K562 (cell line): ENCODE measurements at regions not wholly inside any gene's neighbourhood (a gene's known extent, or its start where the extent isn't known, plus 50 kb on each side); places are given as distances from the start of the nearest gene placed in this dataset.

Experiments used
- ATAC-seq: fragments of 200-7000 bp; cut with Tn5 transposase; 3 replicates; pipeline ENCODE4 v1.9.1; 2020; ENCODE audit warnings: moderate library complexity
- BruUV-seq: library from RNA; stranded (reverse); fragments of 400-500 nt; replicated peaks from 2 replicates; lab custom pipeline; 2021; lab: Mats Ljungman, UMichigan
- CTCF ChIA-PET: fragments of 300-600 bp; formaldehyde crosslinking; extraction: SDS; loops from one replicate; lab custom pipeline; 2021; ENCODE audit warnings: low intra/inter-chr PET ratio; lab: Yijun Ruan, JAX
- POLR2A ChIA-PET: fragments of 300-600, 350-650 bp; sonication (Branson Sonifier 250); formaldehyde crosslinking; extraction: SDS; loops from one replicate; lab custom pipeline; 2021; ENCODE audit warnings: antibody characterized with exemption, inconsistent platforms; lab: Yijun Ruan, JAX
- DNase-seq, 4 experiments: peaks; one replicate each; pipeline versions ENCODE4 v3.0.0 to v3.0.0-alpha.2; 2011 to 2018; ENCODE audit warnings: low spot score in 3 of 4, mixed read lengths in 3 of 4; ENCODE audit errors: extremely low read depth in 1 of 4
- FAIRE-seq: peaks from 2 replicates; lab custom pipeline; 2011; peaks lifted over from hg19 to GRCh38; lab: Jason Lieb, UNC
- H2AFZ ChIP-seq: 2 replicates; pipeline ENCODE4 v1.6.0; 2011; ENCODE audit warnings: low read depth, low read length, control low read depth, inconsistent platforms
- H3K27ac ChIP-seq: fragments of 200-600 bp; 3 replicates; pipeline ENCODE4 v1.8.0; 2011; ENCODE audit warnings: low read depth, mild to moderate bottlenecking, control low read depth, inconsistent platforms, low read length, moderate library complexity, mixed read lengths; ENCODE audit errors: extremely low read depth
- H3K27me3 ChIP-seq, 2 experiments: fragments of 300-600 bp in 1 of 2; 2 replicates in 1 of 2; 3 replicates in 1 of 2; pipeline versions ENCODE4 v1.6.0 to v1.8.0; 2011; ENCODE audit warnings: inconsistent platforms in 2 of 2, low read length in 2 of 2, mild to moderate bottlenecking in 1 of 2, mixed read lengths in 1 of 2, moderate library complexity in 1 of 2; ENCODE audit not compliant: control insufficient read depth in 2 of 2, insufficient read depth in 2 of 2
- H3K36me3 ChIP-seq: fragments of 300-600 bp; 3 replicates; pipeline ENCODE4 v1.8.0; 2011; ENCODE audit warnings: mild to moderate bottlenecking, low read length, inconsistent platforms; ENCODE audit not compliant: control insufficient read depth, insufficient read depth
- H3K4me1 ChIP-seq, 2 experiments: fragments of 200-600 bp in 1 of 2; replicated peaks in 1 of 2; 2 replicates in 1 of 2; 3 replicates in 1 of 2; pipeline versions ENCODE4 v1.5.1 to v1.8.0; 2011; ENCODE audit warnings: inconsistent platforms in 2 of 2, low read length in 2 of 2, mild to moderate bottlenecking in 1 of 2, mixed read lengths in 1 of 2, moderate library complexity in 1 of 2; ENCODE audit not compliant: control insufficient read depth in 2 of 2, insufficient read depth in 2 of 2
- H3K4me2 ChIP-seq: 2 replicates; pipeline ENCODE4 v1.6.1; 2011; ENCODE audit warnings: low read length, control low read depth, inconsistent platforms, mixed read lengths; ENCODE audit not compliant: insufficient read depth
- H3K4me3 ChIP-seq: fragments of 200-600 bp; sonication (generic), shearing (Covaris generic); 2 replicates; pipeline ENCODE4 v1.5.1; 2016; ENCODE audit warnings: control low read depth, inconsistent platforms
- H3K79me2 ChIP-seq: fragments of 200-600 bp; 3 replicates; pipeline ENCODE4 v1.8.0; 2011; ENCODE audit warnings: low read length, inconsistent platforms; ENCODE audit not compliant: control insufficient read depth, insufficient read depth
- H3K9ac ChIP-seq, 2 experiments: 2 replicates each; pipeline versions ENCODE4 v1.6.0 to v1.6.1; 2011; ENCODE audit warnings: low read depth in 2 of 2, low read length in 2 of 2, control low read depth in 1 of 2, inconsistent platforms in 1 of 2, mild to moderate bottlenecking in 1 of 2, mixed read lengths in 1 of 2; ENCODE audit not compliant: insufficient read depth in 1 of 2
- H3K9me1 ChIP-seq: one replicate; pipeline ENCODE4 v1.6.0; 2011; ENCODE audit warnings: inconsistent platforms, mild to moderate bottlenecking, low read length, moderate library complexity; ENCODE audit not compliant: control insufficient read depth, insufficient read depth
- H3K9me3 ChIP-seq: replicated peaks from 2 replicates; pipeline ENCODE4 v1.5.1; 2011; ENCODE audit warnings: low read depth, low read length, inconsistent platforms; ENCODE audit not compliant: control insufficient read depth, insufficient read depth
- H4K20me1 ChIP-seq: replicated peaks from 2 replicates; pipeline ENCODE4 v1.6.1; 2011; ENCODE audit warnings: low read length, inconsistent platforms, mixed read lengths; ENCODE audit not compliant: control insufficient read depth, insufficient read depth
- CEBPZ ChIP-seq: fragments of 150-350 bp; IDR thresholded peaks from 2 replicates; pipeline ENCODE4 v1.6.1; 2014; ENCODE audit warnings: low read depth, mild to moderate bottlenecking, low read length, borderline replicate concordance
- KHSRP ChIP-seq: fragments of 450-650 bp; IDR thresholded peaks from 2 replicates; pipeline ENCODE4 v1.6.1; 2017
- NBN ChIP-seq: fragments of 450-650 bp; IDR thresholded peaks from 2 replicates; pipeline ENCODE4 v1.6.1; 2016; ENCODE audit warnings: low read depth, mild to moderate bottlenecking
- STAT6 ChIP-seq: sonication (generic); formaldehyde crosslinking; IDR thresholded peaks from 2 replicates; pipeline ENCODE4 v1.8.1; 2023; ENCODE audit warnings: mild to moderate bottlenecking, missing genetic modification reagents
- TCF3 ChIP-seq: sonication (generic); formaldehyde crosslinking; IDR thresholded peaks from 2 replicates; pipeline ENCODE4 v1.4.0; 2020; ENCODE audit warnings: mild to moderate bottlenecking, missing genetic modification reagents
- TRIM28 ChIP-seq: fragments of 450-650 bp; IDR thresholded peaks from 2 replicates; pipeline ENCODE4 v1.6.1; 2017
- ZNF431 ChIP-seq: sonication (generic); formaldehyde crosslinking; IDR thresholded peaks from 2 replicates; pipeline ENCODE4 v1.8.0; 2022; ENCODE audit warnings: mild to moderate bottlenecking, missing genetic modification reagents
- WGBS: fragments of 100-300 bp; shearing (Covaris generic); methylation state at CpG from one replicate; pipeline ENCODE4 v1.1.6; 2016; ENCODE audit warnings: low coverage, mixed read lengths; ENCODE audit not compliant: insufficient coverage; ENCODE audit errors: missing lambda C conversion rate; 5-methylcytosine and 5-hydroxymethylcytosine counted together
- in situ Hi-C: fragments of 300-500 bp; cut with MboI; formaldehyde crosslinking; loops from 4 replicates; pipeline ENCODE4 v1.15.0; 2018; ENCODE audit warnings: inconsistent platforms, mixed read lengths
- intact Hi-C: fragments of 100-400 bp; cut with micrococcal nuclease; formaldehyde crosslinking; loops from 2 replicates; pipeline ENCODE4 v1.14.2; 2022
- TF ChIP-seq, protein P1 (sequence below): fragments of 450-650 bp; formaldehyde crosslinking; IDR thresholded peaks from 2 replicates; pipeline ENCODE4 v1.4.0; 2020; ENCODE audit warnings: mild to moderate bottlenecking, mixed read lengths
- TF ChIP-seq, protein P2 (sequence below): fragments of 250-450 bp; sonication (Bioruptor Pico); IDR thresholded peaks from 2 replicates; pipeline ENCODE4 v1.4.0; 2020

DNA sequence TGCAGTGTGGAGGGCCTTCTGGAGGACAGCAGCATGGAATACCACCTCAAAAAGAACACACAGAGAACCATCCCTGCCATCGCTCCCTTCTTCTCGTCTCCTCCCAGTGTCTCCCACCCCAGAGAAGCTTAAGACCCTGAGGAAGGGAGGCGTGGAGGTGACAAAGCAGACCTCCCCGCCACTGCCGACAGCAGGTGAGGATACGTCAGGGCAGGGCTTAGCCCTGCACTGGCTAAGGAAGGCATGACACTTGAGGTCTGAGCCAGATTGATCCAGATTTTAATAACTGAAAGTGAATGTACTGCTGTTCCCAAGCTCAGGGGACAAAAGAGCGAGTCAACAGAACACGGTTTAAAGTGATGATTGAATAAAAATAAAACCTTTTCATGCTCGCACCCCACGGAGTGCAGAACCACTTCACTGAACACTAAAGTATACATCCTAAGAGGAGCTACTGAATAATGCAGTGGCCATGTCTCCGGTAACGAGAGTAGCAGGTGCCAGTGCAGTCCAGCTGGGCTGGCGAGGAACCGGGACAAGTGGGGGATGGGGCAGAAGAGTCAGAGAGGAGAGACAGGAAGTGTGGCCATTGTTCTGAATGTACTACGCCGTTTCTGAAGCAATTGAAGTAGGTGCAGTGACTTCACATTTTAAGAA is 391.0 kb downstream of the CDH2 start:
- ChIA-PET POLR2A (no interaction called here), CTCF (no interaction called here)
- intact Hi-C loops (no loop called here), in situ Hi-C loops (no loop called here)
- no peak overlapping the region for H3K4me2 ChIP-seq
- no peaks in the 10 kb centered on the region for H3K4me1 ChIP-seq
- no peak overlapping the region for H3K27ac ChIP-seq
- H3K27me3 ChIP-seq: no peaks in the 10 kb centered on the region
- H3K9me1 ChIP-seq: no peaks in the 10 kb centered on the region
- H2AFZ ChIP-seq: no peak overlapping the region
- ATAC-seq (no peak), DNase-seq (no peak), FAIRE-seq (no peak)
- H3K9me3 ChIP-seq: no peaks in the 10 kb centered on the region
- no peaks in the 10 kb centered on the region for H3K36me3 ChIP-seq
- H3K9ac ChIP-seq: no peak overlapping the region
- no peaks in the 10 kb centered on the region for H3K79me2 ChIP-seq
- BruUV-seq: no TSS peak
- WGBS: under 1% methylated on average over 15 of the region's 16 CpGs
- H3K4me3 ChIP-seq: no peak overlapping the region
- no peaks in the 10 kb centered on the region for H4K20me1 ChIP-seq
- TF ChIP-seq, protein P1, sequence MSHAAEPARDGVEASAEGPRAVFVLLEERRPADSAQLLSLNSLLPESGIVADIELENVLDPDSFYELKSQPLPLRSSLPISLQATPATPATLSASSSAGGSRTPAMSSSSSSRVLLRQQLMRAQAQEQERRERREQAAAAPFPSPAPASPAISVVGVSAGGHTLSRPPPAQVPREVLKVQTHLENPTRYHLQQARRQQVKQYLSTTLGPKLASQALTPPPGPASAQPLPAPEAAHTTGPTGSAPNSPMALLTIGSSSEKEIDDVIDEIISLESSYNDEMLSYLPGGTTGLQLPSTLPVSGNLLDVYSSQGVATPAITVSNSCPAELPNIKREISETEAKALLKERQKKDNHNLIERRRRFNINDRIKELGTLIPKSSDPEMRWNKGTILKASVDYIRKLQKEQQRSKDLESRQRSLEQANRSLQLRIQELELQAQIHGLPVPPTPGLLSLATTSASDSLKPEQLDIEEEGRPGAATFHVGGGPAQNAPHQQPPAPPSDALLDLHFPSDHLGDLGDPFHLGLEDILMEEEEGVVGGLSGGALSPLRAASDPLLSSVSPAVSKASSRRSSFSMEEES (CRISPR knock-in tag): no peak
- TF ChIP-seq, protein P2, sequence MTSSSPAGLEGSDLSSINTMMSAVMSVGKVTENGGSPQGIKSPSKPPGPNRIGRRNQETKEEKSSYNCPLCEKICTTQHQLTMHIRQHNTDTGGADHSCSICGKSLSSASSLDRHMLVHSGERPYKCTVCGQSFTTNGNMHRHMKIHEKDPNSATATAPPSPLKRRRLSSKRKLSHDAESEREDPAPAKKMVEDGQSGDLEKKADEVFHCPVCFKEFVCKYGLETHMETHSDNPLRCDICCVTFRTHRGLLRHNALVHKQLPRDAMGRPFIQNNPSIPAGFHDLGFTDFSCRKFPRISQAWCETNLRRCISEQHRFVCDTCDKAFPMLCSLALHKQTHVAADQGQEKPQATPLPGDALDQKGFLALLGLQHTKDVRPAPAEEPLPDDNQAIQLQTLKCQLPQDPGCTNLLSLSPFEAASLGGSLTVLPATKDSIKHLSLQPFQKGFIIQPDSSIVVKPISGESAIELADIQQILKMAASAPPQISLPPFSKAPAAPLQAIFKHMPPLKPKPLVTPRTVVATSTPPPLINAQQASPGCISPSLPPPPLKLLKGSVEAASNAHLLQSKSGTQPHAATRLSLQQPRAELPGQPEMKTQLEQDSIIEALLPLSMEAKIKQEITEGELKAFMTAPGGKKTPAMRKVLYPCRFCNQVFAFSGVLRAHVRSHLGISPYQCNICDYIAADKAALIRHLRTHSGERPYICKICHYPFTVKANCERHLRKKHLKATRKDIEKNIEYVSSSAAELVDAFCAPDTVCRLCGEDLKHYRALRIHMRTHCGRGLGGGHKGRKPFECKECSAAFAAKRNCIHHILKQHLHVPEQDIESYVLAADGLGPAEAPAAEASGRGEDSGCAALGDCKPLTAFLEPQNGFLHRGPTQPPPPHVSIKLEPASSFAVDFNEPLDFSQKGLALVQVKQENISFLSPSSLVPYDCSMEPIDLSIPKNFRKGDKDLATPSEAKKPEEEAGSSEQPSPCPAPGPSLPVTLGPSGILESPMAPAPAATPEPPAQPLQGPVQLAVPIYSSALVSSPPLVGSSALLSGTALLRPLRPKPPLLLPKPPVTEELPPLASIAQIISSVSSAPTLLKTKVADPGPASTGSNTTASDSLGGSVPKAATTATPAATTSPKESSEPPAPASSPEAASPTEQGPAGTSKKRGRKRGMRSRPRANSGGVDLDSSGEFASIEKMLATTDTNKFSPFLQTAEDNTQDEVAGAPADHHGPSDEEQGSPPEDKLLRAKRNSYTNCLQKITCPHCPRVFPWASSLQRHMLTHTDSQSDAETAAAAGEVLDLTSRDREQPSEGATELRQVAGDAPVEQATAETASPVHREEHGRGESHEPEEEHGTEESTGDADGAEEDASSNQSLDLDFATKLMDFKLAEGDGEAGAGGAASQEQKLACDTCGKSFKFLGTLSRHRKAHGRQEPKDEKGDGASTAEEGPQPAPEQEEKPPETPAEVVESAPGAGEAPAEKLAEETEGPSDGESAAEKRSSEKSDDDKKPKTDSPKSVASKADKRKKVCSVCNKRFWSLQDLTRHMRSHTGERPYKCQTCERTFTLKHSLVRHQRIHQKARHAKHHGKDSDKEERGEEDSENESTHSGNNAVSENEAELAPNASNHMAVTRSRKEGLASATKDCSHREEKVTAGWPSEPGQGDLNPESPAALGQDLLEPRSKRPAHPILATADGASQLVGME (CRISPR knock-in tag): no peak
- TF ChIP-seq KHSRP: no peak
- no peak for TF ChIP-seq NBN
- TF ChIP-seq TRIM28: no peak
- TF ChIP-seq TCF3: no peak
- TF ChIP-seq ZNF431: no peak
- TF ChIP-seq STAT6 (CRISPR knock-in tag): no peak
- no peak for TF ChIP-seq CEBPZ
